Choroid plexus epithelial cell (primary cell): ENCODE measurements at regions not wholly inside any gene's neighbourhood (a gene's known extent, or its start where the extent isn't known, plus 50 kb on each side); places are given as distances from the start of the nearest gene placed in this dataset.

Experiments used
- DNase-seq: peaks from one replicate; pipeline ENCODE4 v3.0.0-alpha.2; 2010; ENCODE audit warnings: low read depth
- H3K4me3 ChIP-seq: 2 replicates; pipeline ENCODE4 v1.5.1; 2011; ENCODE audit warnings: low read depth, mild to moderate bottlenecking, control low read depth, low read length, moderate library complexity
- TF ChIP-seq, protein P1 (sequence below): conservative IDR thresholded peaks from 2 replicates; pipeline ENCODE4 v1.5.1; 2011; ENCODE audit warnings: low read depth, mild to moderate bottlenecking, control low read depth, inconsistent platforms, low read length, moderate library complexity

- H3K4me3 ChIP-seq: peak overlapping the region; percentile 62
- no peak for DNase-seq
- TF ChIP-seq, protein P1, sequence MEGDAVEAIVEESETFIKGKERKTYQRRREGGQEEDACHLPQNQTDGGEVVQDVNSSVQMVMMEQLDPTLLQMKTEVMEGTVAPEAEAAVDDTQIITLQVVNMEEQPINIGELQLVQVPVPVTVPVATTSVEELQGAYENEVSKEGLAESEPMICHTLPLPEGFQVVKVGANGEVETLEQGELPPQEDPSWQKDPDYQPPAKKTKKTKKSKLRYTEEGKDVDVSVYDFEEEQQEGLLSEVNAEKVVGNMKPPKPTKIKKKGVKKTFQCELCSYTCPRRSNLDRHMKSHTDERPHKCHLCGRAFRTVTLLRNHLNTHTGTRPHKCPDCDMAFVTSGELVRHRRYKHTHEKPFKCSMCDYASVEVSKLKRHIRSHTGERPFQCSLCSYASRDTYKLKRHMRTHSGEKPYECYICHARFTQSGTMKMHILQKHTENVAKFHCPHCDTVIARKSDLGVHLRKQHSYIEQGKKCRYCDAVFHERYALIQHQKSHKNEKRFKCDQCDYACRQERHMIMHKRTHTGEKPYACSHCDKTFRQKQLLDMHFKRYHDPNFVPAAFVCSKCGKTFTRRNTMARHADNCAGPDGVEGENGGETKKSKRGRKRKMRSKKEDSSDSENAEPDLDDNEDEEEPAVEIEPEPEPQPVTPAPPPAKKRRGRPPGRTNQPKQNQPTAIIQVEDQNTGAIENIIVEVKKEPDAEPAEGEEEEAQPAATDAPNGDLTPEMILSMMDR: no peak
Observed at GRCh38 chr13:26475176-26476110, 82.0 kb upstream of the WASF3 start.

- H3K4me3 ChIP-seq: peak overlapping the region; percentile 62
- TF ChIP-seq, protein P1: no peak
- DNase-seq: peak; percentile 66
Observed at GRCh38 chr13:26476111-26476781, 81.2 kb upstream of the WASF3 start.

- no peak for DNase-seq
- TF ChIP-seq, protein P1: no peak
- H3K4me3 ChIP-seq: no peak overlapping the region
Observed at GRCh38 chr13:26476782-26477142, 80.7 kb upstream of the WASF3 start.

- H3K4me3 ChIP-seq: no peak overlapping the region
- no peak for DNase-seq
- TF ChIP-seq, protein P1: no peak
Observed at GRCh38 chr13:26477681-26478080, 79.8 kb upstream of the WASF3 start.

- H3K4me3 ChIP-seq: no peak overlapping the region
- TF ChIP-seq, protein P1: no peak
- DNase-seq: peak; percentile 18
Observed at GRCh38 chr13:26480246-26480855, 77.1 kb upstream of the WASF3 start.

DNA sequence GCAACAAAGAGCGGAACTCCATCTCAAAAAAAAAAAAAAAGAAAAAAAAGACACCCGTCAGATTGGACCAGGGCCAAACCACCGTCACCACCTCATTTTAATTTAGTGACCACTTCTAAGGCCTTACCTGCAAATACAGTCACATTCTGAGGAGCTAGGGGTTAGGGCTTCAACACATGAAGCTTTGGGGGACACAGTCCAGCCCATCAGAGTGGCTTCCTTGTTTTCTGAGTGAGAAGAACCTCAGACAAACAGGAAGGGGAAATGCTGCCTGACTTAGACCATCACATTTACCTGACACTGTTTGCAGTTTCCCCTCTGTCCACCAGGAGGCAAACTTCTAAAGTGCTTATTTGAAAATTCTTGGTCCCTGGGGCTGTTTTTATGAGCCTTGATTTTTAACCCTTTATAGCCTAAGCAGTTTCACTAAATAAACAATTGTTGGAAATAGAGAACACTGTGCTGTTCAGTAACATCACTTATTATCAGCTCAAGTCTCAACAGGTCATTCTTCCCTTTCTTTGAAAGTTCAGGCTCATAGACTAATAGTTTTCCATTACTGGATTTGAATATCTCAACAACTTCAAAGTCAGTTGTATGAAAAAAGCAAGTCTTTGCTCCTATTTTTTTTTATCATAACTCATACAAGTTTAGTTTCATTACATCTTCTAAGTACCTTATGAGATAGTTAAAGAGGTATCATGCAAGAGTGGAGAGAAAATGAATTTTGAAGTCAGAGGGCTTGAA is 74.9 kb upstream of the WASF3 start:
- DNase-seq: peak; percentile 87
- TF ChIP-seq, protein P1: peak; percentile 91
- H3K4me3 ChIP-seq: peak overlapping the region; percentile 49
